ENCODE measurements at regions not wholly inside any gene's neighbourhood (a gene's known extent, or its start where the extent isn't known, plus 50 kb on each side); places are given as distances from the start of the nearest gene placed in this dataset.

DNA sequence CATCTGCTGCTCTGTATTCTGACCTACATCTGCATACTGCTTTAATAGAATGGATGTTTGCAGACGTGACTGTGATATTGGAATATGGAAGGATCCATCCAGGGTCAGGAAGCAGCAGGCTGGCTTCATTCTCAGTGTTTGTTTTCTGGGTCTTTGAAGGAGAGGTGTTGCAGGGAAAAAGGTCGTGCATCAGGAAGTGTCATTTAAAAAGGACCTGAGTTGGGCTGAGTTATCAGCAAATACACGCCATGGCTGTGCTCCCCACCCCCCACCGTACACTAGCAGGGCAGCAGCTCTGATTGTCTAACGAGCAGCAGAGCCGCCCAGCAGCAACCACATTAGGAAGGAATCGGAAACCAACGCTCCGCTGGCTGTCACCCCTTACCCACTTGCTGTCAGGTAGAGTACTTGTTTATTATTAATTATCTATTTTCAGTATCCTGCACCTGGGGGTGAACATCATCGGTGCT lies 63.1 kb upstream of the STEAP1B start:
- no peak for DNase-seq (ENCODE audit: low spot score)

DNA sequence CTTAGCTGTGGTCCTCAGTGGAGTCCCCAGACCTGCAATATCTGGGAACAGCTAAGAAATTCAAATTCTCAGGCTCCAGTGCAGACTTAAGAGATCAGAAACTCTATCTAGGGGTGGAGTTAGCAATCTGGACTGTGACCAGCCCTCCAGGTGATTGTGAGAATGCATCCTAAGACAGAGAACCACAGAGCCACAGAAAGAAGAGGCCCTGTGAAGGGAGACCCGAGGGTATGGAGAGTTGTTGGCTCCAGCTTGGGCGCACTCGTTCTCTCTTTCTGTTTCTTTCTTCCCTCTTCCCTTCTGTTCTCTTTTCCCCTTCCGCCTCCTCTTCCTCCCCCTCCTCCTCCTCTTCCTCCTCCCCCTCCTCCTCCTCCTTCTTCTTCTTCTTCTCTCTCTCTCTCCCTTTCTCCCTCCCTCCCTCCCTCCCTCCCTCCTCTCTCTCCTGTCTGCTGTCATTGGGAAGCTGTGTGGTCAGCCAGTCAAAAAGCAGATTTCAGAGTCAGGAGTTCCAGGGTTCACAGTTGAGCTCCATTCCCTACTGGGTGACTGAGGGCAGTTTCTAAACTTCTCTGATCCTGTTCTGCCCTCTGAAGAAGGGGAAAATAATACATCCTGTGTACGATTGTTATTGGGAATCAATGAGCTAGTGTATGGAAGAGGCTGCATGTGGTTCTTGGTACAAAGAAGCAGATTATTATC lies 62.1 kb upstream of the STEAP1B start:
- DNase-seq (ENCODE audit: low spot score), result no peak

DNA sequence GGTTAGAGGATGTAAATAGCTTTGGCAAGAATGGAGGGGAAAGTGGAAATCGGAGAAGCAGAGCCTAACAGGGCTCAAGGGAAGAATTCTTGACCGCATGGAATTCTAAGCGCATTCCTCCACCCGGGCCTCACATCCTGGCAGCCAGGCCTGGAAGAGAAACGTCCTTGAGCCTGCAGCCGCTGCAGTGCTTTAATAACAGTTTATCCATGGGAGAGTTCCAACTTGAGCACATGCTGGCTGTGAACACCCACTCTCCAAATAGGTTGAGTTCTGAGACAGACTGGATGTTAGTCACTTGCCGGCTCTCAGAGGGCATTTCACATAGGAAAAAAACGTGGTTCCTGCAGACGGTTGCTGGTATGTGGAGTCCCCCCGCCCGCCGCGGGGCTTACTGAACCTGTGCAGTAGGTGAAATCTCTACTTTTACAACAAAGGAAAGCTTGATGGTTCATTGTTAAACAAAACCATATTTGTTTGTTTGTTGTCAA lies 61.4 kb upstream of the STEAP1B start:
- DNase-seq (ENCODE audit: low spot score), result peak; percentile 62

DNA sequence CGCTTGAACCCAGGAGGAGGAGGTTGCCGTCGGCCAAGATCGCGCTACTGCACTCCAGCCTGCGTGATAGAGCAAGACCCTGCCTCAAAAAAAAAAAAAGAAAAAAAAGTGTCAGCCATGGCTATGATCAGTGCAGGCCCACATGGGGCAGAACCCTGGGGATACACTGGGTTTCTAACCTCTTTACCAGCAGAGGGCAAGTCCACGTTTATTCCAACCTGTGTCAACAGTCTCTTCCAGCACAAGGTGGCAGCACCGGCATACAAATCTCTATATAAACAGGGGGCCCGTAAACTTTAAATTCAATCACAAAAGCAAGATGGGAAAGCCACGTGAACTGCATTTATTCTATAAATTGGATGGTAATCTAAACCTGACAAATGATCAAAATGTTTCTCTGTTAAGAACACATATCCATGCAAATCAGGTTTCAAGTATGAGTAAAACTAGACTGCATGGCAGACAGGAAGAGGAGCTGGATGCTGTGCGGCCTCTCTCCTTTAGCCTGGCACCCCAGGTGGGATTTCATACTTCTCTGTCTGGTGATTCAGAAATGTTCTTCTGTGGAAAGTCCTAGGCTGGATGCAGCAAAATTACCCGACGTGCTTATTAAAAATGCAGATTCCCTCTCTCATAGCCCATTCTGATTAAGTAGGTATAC lies 60.0 kb upstream of the STEAP1B start:
- DNase-seq (ENCODE audit: low spot score), result peak; percentile 62

DNA sequence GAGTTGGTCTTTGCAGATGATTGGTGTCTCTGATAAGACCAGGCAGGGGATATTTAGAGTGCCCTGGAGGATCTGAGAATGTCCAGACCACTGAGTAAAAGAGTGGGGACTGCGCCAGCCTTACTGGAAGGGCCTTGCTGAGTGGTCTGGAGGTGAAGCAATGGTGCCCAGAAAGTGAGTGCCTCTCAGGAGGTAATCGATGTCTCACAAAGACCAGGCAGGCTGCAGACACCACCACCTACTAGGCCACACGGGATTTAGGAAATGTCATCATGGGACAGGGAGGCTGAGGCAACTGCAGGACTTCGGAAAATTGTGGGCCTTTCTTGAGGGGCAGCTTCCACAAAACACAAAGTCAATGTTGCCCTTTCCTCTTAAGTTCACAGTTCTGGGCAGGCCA lies 57.2 kb upstream of the STEAP1B start:
- no peak for DNase-seq (ENCODE audit: low spot score)

DNA sequence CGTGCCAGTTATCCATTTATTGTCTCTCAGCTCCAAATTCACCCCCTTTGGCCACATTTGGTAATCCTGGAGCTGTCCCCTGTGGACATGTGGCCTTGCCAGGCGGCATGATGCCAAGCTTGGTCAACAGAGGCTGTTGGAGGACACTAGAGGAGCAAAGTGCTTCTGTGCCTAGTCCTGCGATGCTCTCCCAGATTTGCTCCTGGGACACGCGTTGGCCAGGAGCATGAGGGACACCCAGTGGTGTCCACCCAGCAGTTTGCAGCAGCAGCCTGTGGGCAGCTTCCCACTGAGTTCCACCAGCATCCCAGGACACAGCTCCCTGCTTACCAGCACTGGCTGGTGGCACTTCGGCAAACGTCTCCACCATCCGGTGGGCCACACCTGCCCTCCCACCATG lies 55.5 kb upstream of the STEAP1B start:
- DNase-seq (ENCODE audit: low spot score), result no peak

DNA sequence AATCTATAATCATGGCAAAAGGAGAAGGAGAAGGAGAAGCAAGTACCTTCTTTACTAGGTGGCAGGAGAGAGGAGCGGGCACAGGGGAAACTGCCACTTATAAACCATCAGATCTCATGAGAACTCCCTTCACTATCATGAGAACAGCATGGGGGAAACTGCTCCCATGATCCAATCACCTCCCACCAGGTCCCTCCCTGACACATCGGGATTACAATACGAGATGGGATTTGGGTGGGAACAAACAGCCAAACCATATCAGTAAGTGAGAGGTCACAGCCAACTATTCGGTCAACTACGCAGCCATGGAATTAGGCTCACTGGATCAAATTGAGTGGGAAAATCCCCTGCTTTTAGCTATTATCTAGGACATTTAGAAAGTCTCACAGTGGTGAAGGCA lies 54.2 kb upstream of the STEAP1B start:
- no peak for DNase-seq (ENCODE audit: low spot score)

DNA sequence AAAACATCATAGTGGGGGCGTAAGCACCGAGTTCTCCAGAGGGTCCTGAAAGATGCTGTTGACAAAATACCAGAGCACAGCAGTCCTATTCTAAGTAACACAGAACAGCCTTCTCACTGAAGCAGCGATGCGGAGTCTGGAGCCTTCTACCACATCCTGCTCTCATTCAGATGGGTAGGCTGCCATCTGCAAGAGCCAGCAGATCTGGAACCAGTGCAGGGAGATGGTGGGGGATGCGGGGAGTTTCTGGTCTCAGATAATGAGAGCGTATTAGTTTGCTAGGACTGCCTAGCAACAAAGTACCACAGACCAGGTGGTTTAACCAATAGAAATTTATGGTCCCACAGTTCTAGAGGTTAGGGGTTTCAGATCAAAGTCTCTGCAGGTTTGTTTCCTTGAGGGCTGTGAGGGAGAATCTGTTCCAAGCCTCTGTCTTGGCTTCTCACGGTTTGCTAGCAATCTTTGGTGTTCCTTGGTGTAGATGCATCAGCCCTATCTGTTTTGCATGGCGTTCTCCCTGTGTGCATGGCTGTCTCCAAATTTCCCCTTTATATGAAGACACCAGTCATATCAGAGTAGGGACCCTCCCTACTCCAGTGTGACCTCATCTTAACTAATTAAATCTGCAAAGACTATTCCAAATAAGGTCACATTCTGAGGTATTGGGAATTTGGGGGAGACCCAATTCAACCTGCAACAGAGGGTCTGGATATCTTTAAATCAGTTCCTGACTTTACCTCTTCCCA lies 52.0 kb upstream of the STEAP1B start:
- DNase-seq (ENCODE audit: low spot score), result no peak

DNA sequence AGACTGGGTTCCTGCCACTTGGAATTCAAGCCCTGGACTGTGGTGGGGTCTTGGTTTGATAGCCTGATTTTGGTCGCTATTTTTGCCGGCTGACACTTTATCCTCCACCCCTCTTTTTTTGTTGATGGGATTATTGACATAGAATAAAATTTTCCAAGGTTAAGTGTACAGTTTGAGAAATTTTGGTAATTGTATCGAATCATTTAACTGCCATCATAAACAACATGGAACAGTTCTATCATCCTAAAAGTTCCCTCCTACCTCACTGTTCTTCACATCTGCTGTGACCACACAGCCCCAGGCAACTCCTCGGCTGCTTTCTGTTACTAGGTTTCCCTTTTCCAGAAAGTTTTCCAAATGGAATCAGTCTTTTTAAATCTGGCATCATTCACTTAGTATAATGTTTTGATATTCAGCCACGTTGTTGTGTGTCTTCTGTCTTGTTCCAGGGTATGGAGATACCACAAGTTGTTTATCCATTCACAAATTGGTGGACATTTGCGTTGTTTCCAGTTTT lies 50.6 kb upstream of the STEAP1B start:
- no peak for DNase-seq (ENCODE audit: low spot score)

DNA sequence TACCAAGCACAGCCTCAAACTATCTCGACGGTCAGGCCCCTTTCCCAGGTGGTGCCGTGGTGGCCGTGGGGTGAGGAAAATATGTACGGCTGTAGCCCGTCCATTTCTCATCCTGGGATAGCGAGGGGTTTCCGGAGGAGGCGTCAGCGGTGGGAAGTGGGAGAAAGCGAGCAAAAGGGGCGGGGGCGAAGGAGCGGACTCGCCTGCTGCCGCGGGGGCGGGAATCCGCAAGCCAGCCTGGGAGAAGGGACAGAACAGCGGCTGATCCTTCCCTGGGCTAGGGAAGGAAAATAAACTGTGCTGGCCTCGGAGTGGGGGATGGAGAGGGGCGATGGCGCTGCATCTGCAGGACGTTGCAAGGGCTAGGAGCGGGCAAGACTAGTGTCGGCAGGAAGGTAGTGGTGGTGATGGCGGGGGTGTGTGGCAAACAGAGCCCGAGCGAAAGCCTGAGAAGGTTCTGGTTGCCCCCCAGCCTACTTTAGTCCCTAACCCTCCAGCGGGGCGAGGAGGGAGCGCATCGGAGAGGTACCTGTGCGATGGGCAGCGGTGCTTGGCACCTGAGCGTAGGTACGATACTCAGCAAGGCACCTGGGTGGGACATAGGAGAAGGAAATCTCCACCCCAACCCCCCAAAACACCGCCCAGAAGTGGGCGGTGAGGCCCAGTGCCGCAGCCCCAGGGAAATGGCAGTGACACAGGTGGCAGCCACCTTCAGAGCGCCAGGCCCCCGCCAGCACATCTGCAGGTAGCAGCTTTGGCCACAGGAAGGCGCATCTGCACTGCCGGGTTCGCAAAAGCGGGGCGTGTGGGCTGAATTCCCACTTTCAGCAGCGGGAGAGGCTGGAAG lies 49.9 kb upstream of the STEAP1B start:
- peak; percentile 78 for DNase-seq (ENCODE audit: low spot score)

All from ecto neural progenitor cell (in vitro differentiated cells).